Sigmoid colon (tissue), 4 donors: ENCODE measurements at regions not wholly inside any gene's neighbourhood (a gene's known extent, or its start where the extent isn't known, plus 50 kb on each side); places are given as distances from the start of the nearest gene placed in this dataset.

Experiments
- POLR2A ChIP-seq, 2 donors: fragments of 450-650 bp; IDR thresholded peaks; one replicate each; pipeline ENCODE4 v1.6.1; 2016; ENCODE audit warnings: antibody characterized with exemption in 2 of 2, mild to moderate bottlenecking in 2 of 2, moderate library complexity in 2 of 2
- POLR2AphosphoS5 ChIP-seq, 4 donors: sonication (generic); formaldehyde crosslinking; IDR thresholded peaks; one replicate each; pipeline ENCODE4 v1.6.1; 2017; ENCODE audit warnings: antibody characterized with exemption in 4 of 4
- TF ChIP-seq, protein P1 (sequence below), 4 experiments: fragments of 450-650 bp in 3 of 4; fragments of 200-600 bp in 1 of 4; IDR thresholded peaks; one replicate each; pipeline ENCODE4 v1.5.1; 2016 to 2019; ENCODE audit warnings: antibody characterized with exemption in 4 of 4, mild to moderate bottlenecking in 3 of 4, moderate library complexity in 2 of 4

DNA sequence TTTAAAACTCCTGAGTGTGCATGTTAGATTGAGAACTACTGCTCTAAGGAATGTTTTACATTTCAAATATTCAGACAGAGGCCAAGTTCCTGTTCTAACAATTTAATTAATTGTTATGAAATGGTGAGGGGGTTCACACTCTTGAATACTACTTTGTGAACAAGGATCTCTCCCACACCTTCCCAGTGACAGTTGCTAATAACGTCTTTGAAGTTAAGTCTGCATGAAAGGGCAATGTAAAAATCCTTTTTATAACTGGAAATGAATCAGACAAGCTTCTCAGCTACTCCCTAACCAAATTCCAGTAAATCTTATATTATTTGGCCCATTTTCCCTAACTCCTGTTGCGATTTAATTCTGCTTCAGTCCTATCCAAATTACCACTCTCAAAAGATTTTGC lies 828.5 kb upstream of the ADAMTS5 start:
- TF ChIP-seq POLR2A (IDR thresholded peaks at IDR 0.05) = no peak
- TF ChIP-seq, protein P1, sequence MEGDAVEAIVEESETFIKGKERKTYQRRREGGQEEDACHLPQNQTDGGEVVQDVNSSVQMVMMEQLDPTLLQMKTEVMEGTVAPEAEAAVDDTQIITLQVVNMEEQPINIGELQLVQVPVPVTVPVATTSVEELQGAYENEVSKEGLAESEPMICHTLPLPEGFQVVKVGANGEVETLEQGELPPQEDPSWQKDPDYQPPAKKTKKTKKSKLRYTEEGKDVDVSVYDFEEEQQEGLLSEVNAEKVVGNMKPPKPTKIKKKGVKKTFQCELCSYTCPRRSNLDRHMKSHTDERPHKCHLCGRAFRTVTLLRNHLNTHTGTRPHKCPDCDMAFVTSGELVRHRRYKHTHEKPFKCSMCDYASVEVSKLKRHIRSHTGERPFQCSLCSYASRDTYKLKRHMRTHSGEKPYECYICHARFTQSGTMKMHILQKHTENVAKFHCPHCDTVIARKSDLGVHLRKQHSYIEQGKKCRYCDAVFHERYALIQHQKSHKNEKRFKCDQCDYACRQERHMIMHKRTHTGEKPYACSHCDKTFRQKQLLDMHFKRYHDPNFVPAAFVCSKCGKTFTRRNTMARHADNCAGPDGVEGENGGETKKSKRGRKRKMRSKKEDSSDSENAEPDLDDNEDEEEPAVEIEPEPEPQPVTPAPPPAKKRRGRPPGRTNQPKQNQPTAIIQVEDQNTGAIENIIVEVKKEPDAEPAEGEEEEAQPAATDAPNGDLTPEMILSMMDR (IDR thresholded peaks at IDR 0.05) = no peak
- TF ChIP-seq POLR2AphosphoS5 (IDR thresholded peaks at IDR 0.05) = no peak
